K562 (cell line): ENCODE measurements at regions not wholly inside any gene's neighbourhood (a gene's known extent, or its start where the extent isn't known, plus 50 kb on each side); places are given as distances from the start of the nearest gene placed in this dataset.

Experiments used
- ATAC-seq: fragments of 200-7000 bp; cut with Tn5 transposase; 3 replicates; pipeline ENCODE4 v1.9.1; 2020; ENCODE audit warnings: moderate library complexity
- BruUV-seq: library from RNA; stranded (reverse); fragments of 400-500 nt; replicated peaks from 2 replicates; lab custom pipeline; 2021; lab: Mats Ljungman, UMichigan
- CTCF ChIA-PET: fragments of 300-600 bp; formaldehyde crosslinking; extraction: SDS; loops from one replicate; lab custom pipeline; 2021; ENCODE audit warnings: low intra/inter-chr PET ratio; lab: Yijun Ruan, JAX
- POLR2A ChIA-PET: fragments of 300-600, 350-650 bp; sonication (Branson Sonifier 250); formaldehyde crosslinking; extraction: SDS; loops from one replicate; lab custom pipeline; 2021; ENCODE audit warnings: antibody characterized with exemption, inconsistent platforms; lab: Yijun Ruan, JAX
- DNase-seq, 4 experiments: peaks; one replicate each; pipeline versions ENCODE4 v3.0.0 to v3.0.0-alpha.2; 2011 to 2018; ENCODE audit warnings: low spot score in 3 of 4, mixed read lengths in 3 of 4; ENCODE audit errors: extremely low read depth in 1 of 4
- FAIRE-seq: peaks from 2 replicates; lab custom pipeline; 2011; peaks lifted over from hg19 to GRCh38; lab: Jason Lieb, UNC
- H2AFZ ChIP-seq: 2 replicates; pipeline ENCODE4 v1.6.0; 2011; ENCODE audit warnings: low read depth, low read length, control low read depth, inconsistent platforms
- H3K27ac ChIP-seq: fragments of 200-600 bp; 3 replicates; pipeline ENCODE4 v1.8.0; 2011; ENCODE audit warnings: low read depth, mild to moderate bottlenecking, control low read depth, inconsistent platforms, low read length, moderate library complexity, mixed read lengths; ENCODE audit errors: extremely low read depth
- H3K27me3 ChIP-seq, 2 experiments: fragments of 300-600 bp in 1 of 2; 2 replicates in 1 of 2; 3 replicates in 1 of 2; pipeline versions ENCODE4 v1.6.0 to v1.8.0; 2011; ENCODE audit warnings: inconsistent platforms in 2 of 2, low read length in 2 of 2, mild to moderate bottlenecking in 1 of 2, mixed read lengths in 1 of 2, moderate library complexity in 1 of 2; ENCODE audit not compliant: control insufficient read depth in 2 of 2, insufficient read depth in 2 of 2
- H3K36me3 ChIP-seq: fragments of 300-600 bp; 3 replicates; pipeline ENCODE4 v1.8.0; 2011; ENCODE audit warnings: mild to moderate bottlenecking, low read length, inconsistent platforms; ENCODE audit not compliant: control insufficient read depth, insufficient read depth
- H3K4me1 ChIP-seq, 2 experiments: fragments of 200-600 bp in 1 of 2; replicated peaks in 1 of 2; 2 replicates in 1 of 2; 3 replicates in 1 of 2; pipeline versions ENCODE4 v1.5.1 to v1.8.0; 2011; ENCODE audit warnings: inconsistent platforms in 2 of 2, low read length in 2 of 2, mild to moderate bottlenecking in 1 of 2, mixed read lengths in 1 of 2, moderate library complexity in 1 of 2; ENCODE audit not compliant: control insufficient read depth in 2 of 2, insufficient read depth in 2 of 2
- H3K4me2 ChIP-seq: 2 replicates; pipeline ENCODE4 v1.6.1; 2011; ENCODE audit warnings: low read length, control low read depth, inconsistent platforms, mixed read lengths; ENCODE audit not compliant: insufficient read depth
- H3K4me3 ChIP-seq: fragments of 200-600 bp; sonication (generic), shearing (Covaris generic); 2 replicates; pipeline ENCODE4 v1.5.1; 2016; ENCODE audit warnings: control low read depth, inconsistent platforms
- H3K79me2 ChIP-seq: fragments of 200-600 bp; 3 replicates; pipeline ENCODE4 v1.8.0; 2011; ENCODE audit warnings: low read length, inconsistent platforms; ENCODE audit not compliant: control insufficient read depth, insufficient read depth
- H3K9ac ChIP-seq, 2 experiments: 2 replicates each; pipeline versions ENCODE4 v1.6.0 to v1.6.1; 2011; ENCODE audit warnings: low read depth in 2 of 2, low read length in 2 of 2, control low read depth in 1 of 2, inconsistent platforms in 1 of 2, mild to moderate bottlenecking in 1 of 2, mixed read lengths in 1 of 2; ENCODE audit not compliant: insufficient read depth in 1 of 2
- H3K9me1 ChIP-seq: one replicate; pipeline ENCODE4 v1.6.0; 2011; ENCODE audit warnings: inconsistent platforms, mild to moderate bottlenecking, low read length, moderate library complexity; ENCODE audit not compliant: control insufficient read depth, insufficient read depth
- H3K9me3 ChIP-seq: replicated peaks from 2 replicates; pipeline ENCODE4 v1.5.1; 2011; ENCODE audit warnings: low read depth, low read length, inconsistent platforms; ENCODE audit not compliant: control insufficient read depth, insufficient read depth
- H4K20me1 ChIP-seq: replicated peaks from 2 replicates; pipeline ENCODE4 v1.6.1; 2011; ENCODE audit warnings: low read length, inconsistent platforms, mixed read lengths; ENCODE audit not compliant: control insufficient read depth, insufficient read depth
- BCL6 ChIP-seq: fragments of 250-450 bp; sonication (Bioruptor Pico); IDR thresholded peaks from 2 replicates; pipeline ENCODE4 v1.4.0; 2020
- CEBPG ChIP-seq, 3 experiments: fragments of 200-800 bp in 1 of 3; sonication (Bioruptor generic) in 1 of 3; sonication (generic) in 1 of 3; formaldehyde crosslinking in 1 of 3; IDR thresholded peaks in 2 of 3; conservative IDR thresholded peaks in 1 of 3; 2 replicates each; pipeline versions ENCODE4 v1.6.1 to v1.8.0; 2016 to 2022; ENCODE audit warnings: missing compliant biosample characterization in 2 of 3, missing genetic modification characterization in 2 of 3, mild to moderate bottlenecking in 1 of 3, missing genetic modification reagents in 1 of 3
- NFE2 ChIP-seq: IDR thresholded peaks from 2 replicates; pipeline ENCODE4 v1.6.1; 2014; ENCODE audit warnings: antibody characterized with exemption, low read depth
- RFX5 ChIP-seq: IDR thresholded peaks from 2 replicates; pipeline ENCODE4 v1.6.1; 2011; ENCODE audit warnings: low read depth, mild to moderate bottlenecking, improper control_type of control experiment, low read length
- SOX6 ChIP-seq: fragments of 450-650 bp; IDR thresholded peaks from 2 replicates; pipeline ENCODE4 v1.6.1; 2014; ENCODE audit warnings: mild to moderate bottlenecking
- TGIF2 ChIP-seq: sonication (generic); formaldehyde crosslinking; IDR thresholded peaks from 2 replicates; pipeline ENCODE4 v1.8.1; 2022; ENCODE audit warnings: mild to moderate bottlenecking, missing genetic modification reagents, moderate library complexity
- TRIM25 ChIP-seq: fragments of 450-650 bp; IDR thresholded peaks from 2 replicates; pipeline ENCODE4 v1.7.0; 2016; ENCODE audit warnings: borderline replicate concordance
- WGBS: fragments of 100-300 bp; shearing (Covaris generic); methylation state at CpG from one replicate; pipeline ENCODE4 v1.1.6; 2016; ENCODE audit warnings: low coverage, mixed read lengths; ENCODE audit not compliant: insufficient coverage; ENCODE audit errors: missing lambda C conversion rate; 5-methylcytosine and 5-hydroxymethylcytosine counted together
- in situ Hi-C: fragments of 300-500 bp; cut with MboI; formaldehyde crosslinking; loops from 4 replicates; pipeline ENCODE4 v1.15.0; 2018; ENCODE audit warnings: inconsistent platforms, mixed read lengths
- intact Hi-C: fragments of 100-400 bp; cut with micrococcal nuclease; formaldehyde crosslinking; loops from 2 replicates; pipeline ENCODE4 v1.14.2; 2022
- TF ChIP-seq, protein P1 (sequence below): sonication (generic); formaldehyde crosslinking; IDR thresholded peaks from 2 replicates; pipeline ENCODE4 v1.8.0; 2022; ENCODE audit warnings: mild to moderate bottlenecking, missing genetic modification reagents

DNA sequence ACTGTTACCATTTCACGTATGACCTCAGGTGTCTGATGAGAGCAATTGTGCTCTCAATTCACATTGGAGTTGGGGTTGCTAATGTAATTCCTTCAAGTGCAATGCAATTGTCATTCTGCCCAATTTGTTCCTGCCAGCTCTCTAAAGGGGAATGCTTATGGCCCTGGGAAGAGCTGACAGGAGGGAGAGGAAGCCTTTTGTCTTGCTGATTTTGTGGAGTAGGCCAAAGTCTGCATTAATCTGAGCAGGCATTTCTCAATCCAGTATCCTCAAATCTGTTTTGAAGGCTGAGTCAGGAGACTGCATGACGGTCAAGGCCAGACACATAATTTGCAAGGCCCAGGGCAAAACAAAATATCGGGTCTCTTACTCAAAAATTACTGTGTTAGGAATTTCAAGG, 326.4 kb upstream of the SPHKAP start (continued):
- TF ChIP-seq CEBPG (CRISPR knock-in tag; IDR thresholded peaks at IDR 0.05) (no peak), CEBPG (tag; conservative IDR thresholded peaks at IDR 0.05 in 1 of 2, IDR thresholded peaks at IDR 0.05 in 1 of 2) (no peak), SOX6 (no peak), NFE2 (no peak)

DNA sequence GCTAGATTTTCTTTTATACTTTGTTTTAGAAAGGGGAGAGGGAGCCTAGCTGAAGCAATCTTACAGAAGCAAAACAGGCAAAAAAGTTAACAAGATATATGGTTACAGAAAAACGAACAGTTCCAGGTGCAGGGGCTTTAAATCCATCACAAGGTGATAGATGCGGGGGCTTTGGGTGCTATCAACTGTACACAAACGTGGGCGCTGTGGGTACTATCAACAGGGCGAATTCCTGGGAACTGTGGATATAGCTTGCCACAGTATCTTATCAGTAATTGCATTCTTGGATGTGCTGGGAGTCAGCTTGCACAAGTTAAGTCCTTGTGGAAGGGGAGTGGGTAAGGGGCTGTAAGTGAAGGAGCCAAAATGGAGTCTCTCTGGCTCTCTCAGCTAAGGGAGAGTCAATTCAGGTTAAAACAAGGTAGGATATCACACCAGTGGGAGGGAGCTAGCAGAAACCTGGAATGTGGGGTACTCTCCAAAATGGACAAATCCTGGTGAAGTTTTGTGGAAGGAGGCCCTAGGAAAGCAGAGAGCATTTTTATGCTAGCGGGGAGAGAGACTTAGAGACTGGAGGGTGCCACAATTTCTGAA, 325.8 kb upstream of the SPHKAP start:
- Histone ChIP-seq H3K36me3 (no peaks in the 10 kb centered on the region), H3K79me2 (no peaks in the 10 kb centered on the region), H3K9ac (no peak overlapping the region), H3K4me3 (no peak overlapping the region), H2AFZ (no peak overlapping the region)
- no peak for DNase-seq
- no TSS peak for BruUV-seq
- POLR2A ChIA-PET: no interaction called here
- WGBS: 0% methylated on average over 5 of the region's 6 CpGs
- intact Hi-C loops: no loop called here
- TF ChIP-seq RFX5 (no peak), BCL6 (CRISPR knock-in tag) (no peak), TGIF2 (CRISPR knock-in tag) (no peak), TRIM25 (no peak)
- TF ChIP-seq, protein P1, sequence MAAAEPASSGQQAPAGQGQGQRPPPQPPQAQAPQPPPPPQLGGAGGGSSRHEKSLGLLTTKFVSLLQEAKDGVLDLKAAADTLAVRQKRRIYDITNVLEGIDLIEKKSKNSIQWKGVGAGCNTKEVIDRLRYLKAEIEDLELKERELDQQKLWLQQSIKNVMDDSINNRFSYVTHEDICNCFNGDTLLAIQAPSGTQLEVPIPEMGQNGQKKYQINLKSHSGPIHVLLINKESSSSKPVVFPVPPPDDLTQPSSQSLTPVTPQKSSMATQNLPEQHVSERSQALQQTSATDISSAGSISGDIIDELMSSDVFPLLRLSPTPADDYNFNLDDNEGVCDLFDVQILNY: no peak
- TF ChIP-seq, all 486 proteins: peak for 0
- FAIRE-seq: no peak
- CTCF ChIA-PET: no interaction called here
- no peaks in the 10 kb centered on the region for H4K20me1 ChIP-seq
- no peaks in the 10 kb centered on the region for H3K4me1 ChIP-seq
- no peaks in the 10 kb centered on the region for H3K9me3 ChIP-seq
- no peak overlapping the region for H3K27ac ChIP-seq
- in situ Hi-C loops: no loop called here
- no peaks in the 10 kb centered on the region for H3K27me3 ChIP-seq
- no peaks in the 10 kb centered on the region for H3K9me1 ChIP-seq
- H3K4me2 ChIP-seq: no peak overlapping the region
- no peak for ATAC-seq
